Astrocyte of the spinal cord (primary cell): ENCODE measurements at regions not wholly inside any gene's neighbourhood (a gene's known extent, or its start where the extent isn't known, plus 50 kb on each side); places are given as distances from the start of the nearest gene placed in this dataset.
"Not testable (repeated sequence)": the region's sequence is repeated elsewhere in the genome, so short reads cannot be mapped to it uniquely, and the experiment has no call there.

Experiments used
- DNase-seq: peaks from one replicate; pipeline ENCODE4 v3.0.0; 2011; ENCODE audit warnings: low read depth, low spot score
- H3K4me3 ChIP-seq: 2 replicates; pipeline ENCODE4 v1.5.1; 2011; ENCODE audit warnings: low read depth, mild to moderate bottlenecking, low read length, moderate library complexity
- in situ Hi-C: cut with HindIII; loops from 2 replicates; pipeline ENCODE4 v1.10.0; 2017; ENCODE audit warnings: low sequenced_read_pairs
- TF ChIP-seq, protein P1 (sequence below): IDR thresholded peaks from 2 replicates; pipeline ENCODE4 v1.5.1; 2012; ENCODE audit warnings: low read depth, mild to moderate bottlenecking, low read length, inconsistent platforms

DNA sequence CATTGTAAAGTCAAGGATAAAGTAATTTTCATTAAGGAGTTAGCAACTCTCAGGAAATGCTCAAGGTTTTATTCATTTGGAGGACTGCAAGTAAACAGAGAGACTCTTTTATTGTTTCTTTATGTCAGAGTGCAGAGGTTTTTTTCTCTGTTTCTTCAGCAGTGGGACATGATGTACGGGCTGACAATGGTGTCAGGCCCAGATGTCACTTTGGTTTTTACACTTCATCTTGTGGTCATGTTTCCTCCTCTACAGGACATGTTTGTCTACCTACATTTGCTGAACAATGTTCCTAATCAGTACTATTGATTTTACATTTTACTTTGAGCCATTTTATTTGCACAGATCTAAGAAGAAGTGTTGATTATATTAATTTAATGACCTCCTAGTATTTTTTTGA, 72.8 kb upstream of the PARP8 start:
- no peak for DNase-seq
- in situ Hi-C loops = no loop called here
- TF ChIP-seq, protein P1, sequence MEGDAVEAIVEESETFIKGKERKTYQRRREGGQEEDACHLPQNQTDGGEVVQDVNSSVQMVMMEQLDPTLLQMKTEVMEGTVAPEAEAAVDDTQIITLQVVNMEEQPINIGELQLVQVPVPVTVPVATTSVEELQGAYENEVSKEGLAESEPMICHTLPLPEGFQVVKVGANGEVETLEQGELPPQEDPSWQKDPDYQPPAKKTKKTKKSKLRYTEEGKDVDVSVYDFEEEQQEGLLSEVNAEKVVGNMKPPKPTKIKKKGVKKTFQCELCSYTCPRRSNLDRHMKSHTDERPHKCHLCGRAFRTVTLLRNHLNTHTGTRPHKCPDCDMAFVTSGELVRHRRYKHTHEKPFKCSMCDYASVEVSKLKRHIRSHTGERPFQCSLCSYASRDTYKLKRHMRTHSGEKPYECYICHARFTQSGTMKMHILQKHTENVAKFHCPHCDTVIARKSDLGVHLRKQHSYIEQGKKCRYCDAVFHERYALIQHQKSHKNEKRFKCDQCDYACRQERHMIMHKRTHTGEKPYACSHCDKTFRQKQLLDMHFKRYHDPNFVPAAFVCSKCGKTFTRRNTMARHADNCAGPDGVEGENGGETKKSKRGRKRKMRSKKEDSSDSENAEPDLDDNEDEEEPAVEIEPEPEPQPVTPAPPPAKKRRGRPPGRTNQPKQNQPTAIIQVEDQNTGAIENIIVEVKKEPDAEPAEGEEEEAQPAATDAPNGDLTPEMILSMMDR = no peak
- no peak overlapping the region for H3K4me3 ChIP-seq

DNA sequence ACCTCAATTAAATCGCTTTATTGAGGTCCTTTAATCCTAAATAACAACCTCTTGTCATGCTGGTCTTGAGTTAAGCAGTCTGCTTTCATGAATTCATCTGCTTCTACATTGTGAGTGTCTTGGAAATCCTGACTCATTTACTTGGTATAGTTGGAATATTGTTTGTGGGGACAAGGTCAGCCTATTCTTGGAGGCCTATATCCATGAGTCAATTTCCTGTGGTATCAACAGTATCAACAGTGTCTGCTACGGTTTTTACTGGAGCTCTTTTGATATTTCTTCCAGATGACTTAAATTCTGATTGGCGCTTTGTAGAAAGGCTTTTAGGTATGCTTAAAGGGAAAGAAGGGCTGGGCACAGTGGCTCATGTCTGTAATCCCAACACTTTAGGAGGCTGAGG, 71.2 kb upstream of the PARP8 start:
- TF ChIP-seq, protein P1 = no peak
- DNase-seq = peak; percentile 92
- H3K4me3 ChIP-seq = no peak overlapping the region
- in situ Hi-C loops = no loop called here

DNA sequence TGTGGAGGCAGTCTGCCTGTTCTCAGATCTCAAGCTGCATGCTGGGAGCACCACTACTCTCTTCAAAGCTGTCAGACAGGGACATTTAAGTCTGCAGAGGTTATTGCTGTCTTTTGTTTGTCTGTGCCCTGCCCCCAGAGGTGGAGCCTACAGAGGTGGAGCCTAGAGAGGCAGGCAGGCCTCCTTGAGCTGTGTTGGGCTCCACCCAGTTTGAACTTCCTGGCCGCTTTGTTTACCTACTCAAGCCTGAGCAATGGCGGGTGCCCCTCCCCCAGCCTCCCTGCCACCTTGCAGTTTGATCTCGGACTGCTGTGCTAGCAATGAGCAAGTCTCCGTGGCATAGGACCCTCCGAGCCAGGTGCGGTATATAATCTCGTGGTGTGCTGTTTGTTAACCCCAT, 64.9 kb upstream of the PARP8 start:
- DNase-seq, in situ Hi-C loops, H3K4me3 ChIP-seq: not testable (repeated sequence)

DNA sequence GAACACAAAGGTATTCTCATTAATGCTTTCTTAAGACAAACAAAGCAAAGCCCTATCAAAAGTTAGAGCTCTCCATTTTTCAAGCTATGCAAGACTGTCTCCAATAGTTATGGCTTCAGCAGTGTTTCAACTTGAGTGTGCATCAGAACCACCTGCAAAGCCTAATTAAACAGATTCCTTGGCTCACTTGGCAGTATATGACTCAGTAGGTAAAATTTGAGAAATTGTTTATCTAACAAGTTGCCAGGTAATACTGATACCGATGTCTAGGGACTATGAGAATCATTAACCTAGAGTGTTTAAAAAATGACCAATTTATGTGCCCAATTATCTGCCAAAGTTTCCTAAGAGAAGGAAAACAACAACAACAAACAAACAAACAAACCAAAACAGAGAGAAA, 60.3 kb upstream of the PARP8 start:
- no peak for DNase-seq
- no peak overlapping the region for H3K4me3 ChIP-seq
- in situ Hi-C loops = no loop called here
- TF ChIP-seq, protein P1 = no peak

DNA sequence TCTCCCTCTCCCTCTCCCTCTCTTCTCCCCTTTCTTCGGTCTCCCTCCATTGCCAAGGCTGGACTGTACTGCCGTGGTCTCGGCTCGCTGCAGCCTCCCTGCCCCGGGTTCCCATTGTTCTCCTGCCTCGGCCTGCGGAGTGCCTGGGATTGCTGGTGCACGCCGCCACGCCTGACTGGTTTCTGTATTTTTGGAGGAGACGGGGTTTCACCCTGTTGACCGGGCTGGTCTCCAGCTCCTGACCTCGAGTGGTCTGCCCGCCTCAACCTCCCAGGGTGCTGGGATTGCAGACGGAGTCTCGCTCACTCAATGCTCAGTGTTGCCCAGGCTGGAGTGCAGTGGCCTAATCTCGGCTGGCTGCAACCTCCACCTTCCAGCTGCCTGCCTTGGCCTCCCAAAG, 59.0 kb upstream of the PARP8 start:
- DNase-seq, in situ Hi-C loops, H3K4me3 ChIP-seq: not testable (repeated sequence)

DNA sequence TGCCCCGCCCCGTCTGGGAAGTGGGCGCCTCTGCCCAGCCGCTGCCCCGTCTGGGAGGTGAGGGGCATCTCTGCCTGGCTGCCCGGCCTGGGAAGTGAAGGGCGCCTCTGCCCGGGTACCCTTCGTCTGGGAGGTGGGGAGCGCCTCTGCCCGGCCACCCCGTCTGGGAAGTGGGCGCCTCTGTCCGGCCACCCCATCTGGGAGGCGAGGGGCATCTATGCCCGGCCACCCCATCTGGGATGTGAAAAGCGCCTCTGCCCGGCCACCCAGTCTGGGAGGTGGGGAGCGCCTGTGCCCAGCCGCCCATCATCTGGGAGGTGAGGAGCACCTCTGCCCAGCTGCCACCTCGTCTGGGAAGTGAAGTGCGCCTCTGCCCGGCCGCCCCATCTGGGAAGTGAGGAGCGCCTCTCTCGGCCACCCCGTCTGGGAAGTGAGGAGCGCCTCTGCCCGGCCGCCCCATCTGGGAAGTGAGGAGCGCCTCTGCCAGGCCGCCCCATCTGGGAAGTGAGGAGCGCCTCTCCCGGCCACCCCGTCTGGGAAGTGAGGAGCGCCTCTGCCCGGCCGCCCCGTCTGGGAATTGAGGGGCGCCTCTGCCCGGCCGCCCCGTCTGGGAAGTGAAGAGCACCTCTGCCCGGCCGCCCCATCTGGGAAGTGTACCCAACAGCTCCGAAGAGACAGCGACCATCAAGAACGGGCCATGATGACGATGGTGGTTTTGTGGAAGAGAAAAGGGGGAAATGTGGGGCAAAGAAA, 58.3 kb upstream of the PARP8 start:
- H3K4me3 ChIP-seq, in situ Hi-C loops, DNase-seq: not testable (repeated sequence)

DNA sequence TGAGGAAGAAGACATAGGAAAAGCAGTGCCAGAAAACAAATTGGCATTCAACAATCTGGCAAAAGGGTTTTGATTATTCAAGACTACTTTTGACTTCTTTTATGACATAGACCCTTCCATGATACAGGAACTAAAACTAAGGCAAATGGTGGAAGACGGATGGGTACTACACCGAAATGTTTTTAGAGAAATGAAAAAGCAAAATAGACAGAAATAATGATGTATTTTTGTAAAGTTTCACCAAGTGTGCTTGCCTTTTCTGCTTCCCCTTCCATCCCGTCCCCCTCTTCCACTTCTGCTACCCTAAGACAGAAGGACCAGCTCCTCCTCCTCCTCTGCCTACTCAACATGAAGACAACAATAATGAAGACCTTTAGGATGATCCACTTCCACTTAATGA, 53.4 kb upstream of the PARP8 start:
- H3K4me3 ChIP-seq, in situ Hi-C loops, DNase-seq: not testable (repeated sequence)
